Tibial nerve (tissue), 4 donors: ENCODE measurements at regions not wholly inside any gene's neighbourhood (a gene's known extent, or its start where the extent isn't known, plus 50 kb on each side); places are given as distances from the start of the nearest gene placed in this dataset.

Experiments
- CTCF ChIP-seq, 5 experiments: fragments of 200-600 bp in 3 of 5; fragments of 450-650 bp in 2 of 5; sonication (generic) in 3 of 5; IDR thresholded peaks; one replicate each; pipeline ENCODE4 v1.5.1; 2016 to 2019; ENCODE audit warnings: antibody characterized with exemption in 5 of 5, mild to moderate bottlenecking in 3 of 5, moderate library complexity in 2 of 5
- EP300 ChIP-seq, 2 donors: sonication (generic); formaldehyde crosslinking; IDR thresholded peaks; one replicate each; pipeline ENCODE4 v1.6.1; 2017; ENCODE audit warnings: antibody characterized with exemption in 2 of 2, mild to moderate bottlenecking in 1 of 2
- POLR2A ChIP-seq, 2 donors: fragments of 450-650 bp; IDR thresholded peaks; one replicate each; pipeline ENCODE4 v1.6.1; 2017; ENCODE audit warnings: antibody characterized with exemption in 2 of 2, mild to moderate bottlenecking in 2 of 2, moderate library complexity in 2 of 2

- TF ChIP-seq POLR2A (IDR thresholded peaks at IDR 0.05) (no peak), CTCF (IDR thresholded peaks at IDR 0.05) (no peak), EP300 (IDR thresholded peaks at IDR 0.05) (no peak)
These were observed 143.4 kb downstream of the NR4A2 start for GRCh38 chr2:156189143-156189542.
